Neural cell (in vitro differentiated cells): ENCODE measurements at regions not wholly inside any gene's neighbourhood (a gene's known extent, or its start where the extent isn't known, plus 50 kb on each side); places are given as distances from the start of the nearest gene placed in this dataset.

Experiments used
- H2AFZ ChIP-seq: fragments of 200-600, 300-800 bp; sonication (generic), shearing (Covaris generic); 2 replicates; pipeline ENCODE4 v1.6.0; 2014; ENCODE audit warnings: low read depth, mild to moderate bottlenecking, antibody characterized with exemption, low read length, moderate library complexity
- H3F3A ChIP-seq: fragments of 200-600 bp; shearing (Covaris generic); 2 replicates; pipeline ENCODE4 v1.6.1; 2016; ENCODE audit warnings: mild to moderate bottlenecking, moderate library complexity, mixed read lengths, antibody characterized with exemption, low read length; ENCODE audit not compliant: insufficient read depth, poor library complexity, severe bottlenecking
- H3K27ac ChIP-seq: fragments of 200-600, 300-800 bp; sonication (generic), shearing (Covaris generic); 2 replicates; pipeline ENCODE4 v1.5.1; 2014; ENCODE audit warnings: mild to moderate bottlenecking, low read length, moderate library complexity
- H3K27me3 ChIP-seq: fragments of 300-800, 200-600 bp; sonication (generic), shearing (Covaris generic); 2 replicates; pipeline ENCODE4 v1.6.0; 2014; ENCODE audit warnings: mild to moderate bottlenecking, low read depth, low read length, moderate library complexity; ENCODE audit not compliant: insufficient read depth
- H3K36me3 ChIP-seq: fragments of 300-800, 200-600 bp; sonication (generic), shearing (Covaris generic); 2 replicates; pipeline ENCODE4 v1.5.1; 2014; ENCODE audit warnings: mild to moderate bottlenecking, antibody characterized with exemption, low read length, moderate library complexity; ENCODE audit not compliant: insufficient read depth
- H3K4me2 ChIP-seq: fragments of 300-800, 200-600 bp; sonication (generic), shearing (Covaris generic); 2 replicates; pipeline ENCODE4 v1.6.0; 2014; ENCODE audit warnings: mild to moderate bottlenecking, low read length
- H3K4me3 ChIP-seq: fragments of 300-800, 200-600 bp; sonication (generic), shearing (Covaris generic); 2 replicates; pipeline ENCODE4 v1.5.1; 2014; ENCODE audit warnings: mild to moderate bottlenecking, low read length, moderate library complexity
- H3K79me2 ChIP-seq: fragments of 200-600 bp; shearing (Covaris generic); replicated peaks from 2 replicates; pipeline ENCODE4 v1.6.0; 2014; ENCODE audit warnings: mild to moderate bottlenecking, low read length, moderate library complexity; ENCODE audit not compliant: insufficient read depth
- H3K9ac ChIP-seq: fragments of 300-800, 200-600 bp; sonication (generic), shearing (Covaris generic); 2 replicates; pipeline ENCODE4 v1.6.1; 2016; ENCODE audit warnings: mild to moderate bottlenecking, low read length, mixed read lengths
- H3K9me2 ChIP-seq: fragments of 200-600 bp; shearing (Covaris generic); 2 replicates; pipeline ENCODE4 v1.6.1; 2016; ENCODE audit warnings: mild to moderate bottlenecking, low read length, mixed read lengths; ENCODE audit not compliant: insufficient read depth
- H3K9me3 ChIP-seq: fragments of 200-600, 300-800 bp; sonication (generic), shearing (Covaris generic); 2 replicates; pipeline ENCODE4 v1.6.1; 2016; ENCODE audit warnings: mild to moderate bottlenecking, mixed run types, low read length, moderate library complexity, mixed read lengths
- H4K20me1 ChIP-seq: fragments of 200-600 bp; shearing (Covaris generic); 2 replicates; pipeline ENCODE4 v1.6.1; 2016; ENCODE audit warnings: mild to moderate bottlenecking, mixed run types; ENCODE audit not compliant: insufficient read depth
- CTCF ChIP-seq: fragments of 450-650 bp; IDR thresholded peaks from 2 replicates; pipeline ENCODE4 v1.5.1; 2014; ENCODE audit warnings: antibody characterized with exemption, mild to moderate bottlenecking, moderate library complexity; ENCODE audit not compliant: poor library complexity, severe bottlenecking
- EP300 ChIP-seq: fragments of 450-650 bp; conservative IDR thresholded peaks from 2 replicates; pipeline ENCODE4 v1.6.1; 2014; ENCODE audit warnings: antibody characterized with exemption, mild to moderate bottlenecking, moderate library complexity; ENCODE audit not compliant: poor library complexity, severe bottlenecking
- EZH2 ChIP-seq: fragments of 200-600, 300-800 bp; shearing (Covaris generic), sonication (generic); IDR thresholded peaks from 2 replicates; pipeline ENCODE4 v1.6.1; 2014; ENCODE audit warnings: antibody characterized with exemption, low read length, borderline replicate concordance, mild to moderate bottlenecking; ENCODE audit not compliant: insufficient read depth, poor library complexity, severe bottlenecking
- MXI1 ChIP-seq: fragments of 450-650 bp; conservative IDR thresholded peaks from 2 replicates; pipeline ENCODE4 v1.6.1; 2014; ENCODE audit warnings: antibody characterized with exemption, mild to moderate bottlenecking; ENCODE audit not compliant: poor library complexity, severe bottlenecking
- POLR2AphosphoS5 ChIP-seq: IDR thresholded peaks from 2 replicates; pipeline ENCODE4 v1.6.1; 2012
- RAD21 ChIP-seq: fragments of 450-650 bp; conservative IDR thresholded peaks from 2 replicates; pipeline ENCODE4 v1.6.1; 2014; ENCODE audit warnings: antibody characterized with exemption, mild to moderate bottlenecking, moderate library complexity
- REST ChIP-seq: IDR thresholded peaks from 2 replicates; pipeline ENCODE4 v1.6.1; 2012; ENCODE audit warnings: borderline replicate concordance
- SMC3 ChIP-seq: fragments of 450-650 bp; conservative IDR thresholded peaks from 2 replicates; pipeline ENCODE4 v1.6.1; 2014; ENCODE audit warnings: antibody characterized with exemption, mild to moderate bottlenecking, moderate library complexity; ENCODE audit not compliant: poor library complexity
- TAF1 ChIP-seq: IDR thresholded peaks from 2 replicates; pipeline ENCODE4 v1.6.1; 2012; ENCODE audit warnings: low read depth

- Histone ChIP-seq H3K27ac (no peak overlapping the region), H3K9ac (no peak overlapping the region)
- TF ChIP-seq REST (no peak), CTCF (no peak), TAF1 (no peak), RAD21 (no peak)
These were observed 89.6 kb upstream of the SNRK start for GRCh38 chr3:43196721-43197120.

GRCh38 chr3:43195115-43195498, 89.2 kb upstream of the POMGNT2 start:
- Histone ChIP-seq H3K27me3 (no peaks in the 10 kb centered on the region), H3K4me3 (no peak overlapping the region), H3K9me2 (no peaks in the 10 kb centered on the region), H4K20me1 (no peaks in the 10 kb centered on the region), H3K27ac (no peak overlapping the region), H3F3A (no peaks in the 10 kb centered on the region), H3K9me3 (no peaks in the 10 kb centered on the region), H3K9ac (no peak overlapping the region), H3K4me2 (no peak overlapping the region), H2AFZ (no peak overlapping the region), H3K36me3 (no peaks in the 10 kb centered on the region), H3K79me2 (no peaks in the 10 kb centered on the region)
- TF ChIP-seq MXI1, result no peak
- no peak for TF ChIP-seq EP300
- TF ChIP-seq EZH2, result no peak
- TF ChIP-seq CTCF, result no peak
- no peak for TF ChIP-seq SMC3
- TF ChIP-seq POLR2AphosphoS5, result no peak
- TF ChIP-seq REST, result no peak
- TF ChIP-seq RAD21, result no peak
- no peak for TF ChIP-seq TAF1

More at GRCh38 chr3:43196721-43197120, 89.6 kb upstream of the SNRK start:
- no peak overlapping the region for H3K4me3 ChIP-seq
- H3K79me2 ChIP-seq, result no peaks in the 10 kb centered on the region
- H4K20me1 ChIP-seq, result no peaks in the 10 kb centered on the region
- no peak overlapping the region for H3K4me2 ChIP-seq
- no peaks in the 10 kb centered on the region for H3K9me3 ChIP-seq
- no peak overlapping the region for H2AFZ ChIP-seq
- H3K27me3 ChIP-seq, result no peaks in the 10 kb centered on the region
- H3F3A ChIP-seq, result no peaks in the 10 kb centered on the region
- H3K36me3 ChIP-seq, result no peaks in the 10 kb centered on the region
- H3K9me2 ChIP-seq, result no peaks in the 10 kb centered on the region
